ENCODE measurements at regions not wholly inside any gene's neighbourhood (a gene's known extent, or its start where the extent isn't known, plus 50 kb on each side); places are given as distances from the start of the nearest gene placed in this dataset.

- DNase-seq (ENCODE audit: low read depth) = no peak
Measured at GRCh38 chr18:8944871-8945245, 157.6 kb upstream of the NDUFV2 start.

GRCh38 chr18:8945514-8945913, 157.0 kb upstream of the NDUFV2 start:
- DNase-seq (ENCODE audit: low read depth) = no peak

- DNase-seq (ENCODE audit: low read depth) = no peak
Measured at GRCh38 chr18:8946066-8946838, 156.2 kb upstream of the NDUFV2 start.

- no peak for DNase-seq (ENCODE audit: low read depth)
Measured at GRCh38 chr18:8947566-8947965, 154.9 kb upstream of the NDUFV2 start.

- no peak for DNase-seq (ENCODE audit: low read depth)
Measured at GRCh38 chr18:8948011-8948410, 154.5 kb upstream of the NDUFV2 start.

GRCh38 chr18:8948471-8949149, 153.9 kb upstream of the NDUFV2 start:
- no peak for DNase-seq (ENCODE audit: low read depth)

- DNase-seq (ENCODE audit: low read depth) = no peak
Measured at GRCh38 chr18:8949206-8949605, 153.3 kb upstream of the NDUFV2 start.

GRCh38 chr18:8951491-8951890, 151.0 kb upstream of the NDUFV2 start:
- DNase-seq (ENCODE audit: low read depth) = no peak

GRCh38 chr18:8952174-8952573, 150.3 kb upstream of the NDUFV2 start:
- no peak for DNase-seq (ENCODE audit: low read depth)

GRCh38 chr18:8952769-8953760, 149.4 kb upstream of the NDUFV2 start:
- DNase-seq (ENCODE audit: low read depth) = no peak

GRCh38 chr18:8957731-8958130, 144.8 kb upstream of the NDUFV2 start:
- no peak for DNase-seq (ENCODE audit: low read depth)

- DNase-seq (ENCODE audit: low read depth) = no peak
Measured at GRCh38 chr18:8958660-8959059, 143.8 kb upstream of the NDUFV2 start.

GRCh38 chr18:8959551-8960135, 142.9 kb upstream of the NDUFV2 start:
- no peak for DNase-seq (ENCODE audit: low read depth)

GRCh38 chr18:8960740-8961657, 141.5 kb upstream of the NDUFV2 start:
- no peak for DNase-seq (ENCODE audit: low read depth)

GRCh38 chr18:8962192-8962779, 140.2 kb upstream of the NDUFV2 start:
- no peak for DNase-seq (ENCODE audit: low read depth)

GRCh38 chr18:8962855-8963635, 139.5 kb upstream of the NDUFV2 start:
- DNase-seq (ENCODE audit: low read depth) = no peak

GRCh38 chr18:8963876-8964275, 138.6 kb upstream of the NDUFV2 start:
- DNase-seq (ENCODE audit: low read depth) = no peak

- DNase-seq (ENCODE audit: low read depth) = no peak
Measured at GRCh38 chr18:8965398-8965797, 137.1 kb upstream of the NDUFV2 start.

- no peak for DNase-seq (ENCODE audit: low read depth)
Measured at GRCh38 chr18:8966821-8967220, 135.7 kb upstream of the NDUFV2 start.

- no peak for DNase-seq (ENCODE audit: low read depth)
Measured at GRCh38 chr18:8967573-8967972, 134.9 kb upstream of the NDUFV2 start.

Data from activated T-helper 1 cell treated with Interleukin-2 at 50 U/mL for 16 hours (primary cell).